Caco-2 (cell line): ENCODE measurements at regions not wholly inside any gene's neighbourhood (a gene's known extent, or its start where the extent isn't known, plus 50 kb on each side); places are given as distances from the start of the nearest gene placed in this dataset.

Source experiments
- BruUV-seq: library from RNA; stranded (reverse); fragments of 400-500 nt; replicated peaks from 2 replicates; lab custom pipeline; 2021; lab: Mats Ljungman, UMichigan
- CTCF ChIA-PET: fragments of 300-600 bp; sonication (Branson Sonifier 250); formaldehyde crosslinking; loops from one replicate; lab custom pipeline; 2022; ENCODE audit warnings: antibody characterized with exemption; lab: Charles Lee
- POLR2A ChIA-PET: fragments of 300-600 bp; sonication (Branson Sonifier 250); formaldehyde crosslinking; loops from one replicate; lab custom pipeline; 2022; ENCODE audit warnings: antibody characterized with exemption; lab: Charles Lee
- DNase-seq, 2 experiments: peaks; one replicate each; pipeline versions ENCODE4 v3.0.0 to v3.0.0-alpha.2; 2020 to 2022
- H3K27me3 ChIP-seq: replicated peaks from 2 replicates; pipeline ENCODE4 v1.6.0; 2011; ENCODE audit warnings: low read length; ENCODE audit not compliant: control insufficient read depth, insufficient read depth
- H3K36me3 ChIP-seq: 2 replicates; pipeline ENCODE4 v1.5.1; 2011; ENCODE audit warnings: low read length; ENCODE audit not compliant: control insufficient read depth, insufficient read depth
- H3K4me1 ChIP-seq: fragments of 250-450 bp; sonication (Bioruptor Pico); 2 replicates; pipeline ENCODE4 v1.5.1; 2020; ENCODE audit warnings: mild to moderate bottlenecking
- H3K4me3 ChIP-seq: 2 replicates; pipeline ENCODE4 v1.5.1; 2011; ENCODE audit warnings: low read depth, mild to moderate bottlenecking, control low read depth, low read length
- H3K9me3 ChIP-seq: fragments of 250-450 bp; sonication (Bioruptor Pico); 2 replicates; pipeline ENCODE4 v1.5.1; 2020; ENCODE audit warnings: mild to moderate bottlenecking, moderate library complexity
- H3K27ac Mint-ChIP-seq: one replicate; pipeline ENCODE4 v1.8.0; 2022; ENCODE audit warnings: mixed read lengths; ENCODE audit not compliant: unreplicated experiment
- H3K27me3 Mint-ChIP-seq: one replicate; pipeline ENCODE4 v1.8.0; 2022; ENCODE audit warnings: mixed read lengths; ENCODE audit not compliant: insufficient read depth, unreplicated experiment
- H3K36me3 Mint-ChIP-seq: one replicate; pipeline ENCODE4 v1.8.0; 2022; ENCODE audit warnings: mild to moderate bottlenecking, mixed read lengths; ENCODE audit not compliant: insufficient read depth, unreplicated experiment
- H3K4me1 Mint-ChIP-seq: one replicate; pipeline ENCODE4 v1.8.0; 2022; ENCODE audit warnings: low read depth, mixed read lengths; ENCODE audit not compliant: unreplicated experiment
- H3K4me3 Mint-ChIP-seq: one replicate; pipeline ENCODE4 v1.8.0; 2022; ENCODE audit warnings: mild to moderate bottlenecking, moderate library complexity, mixed read lengths; ENCODE audit not compliant: unreplicated experiment
- H3K9me3 Mint-ChIP-seq: one replicate; pipeline ENCODE4 v1.8.0; 2022; ENCODE audit warnings: mixed read lengths; ENCODE audit not compliant: unreplicated experiment
- intact Hi-C: fragments of 100-400 bp; cut with micrococcal nuclease; formaldehyde crosslinking; loops from one replicate; pipeline ENCODE4 v1.10.0; 2022; ENCODE audit not compliant: unreplicated experiment
- TF ChIP-seq, protein P1 (sequence below), 2 experiments: fragments of 200-600 bp in 1 of 2; IDR thresholded peaks; 1 replicate in 1 of 2; 2 replicates in 1 of 2; pipeline versions ENCODE4 v1.5.1 to v1.8.0; 2011 to 2022; ENCODE audit warnings: antibody characterized with exemption in 1 of 2, control low read depth in 1 of 2, inconsistent platforms in 1 of 2, low read depth in 1 of 2, low read length in 1 of 2, mild to moderate bottlenecking in 1 of 2, moderate library complexity in 1 of 2; ENCODE audit not compliant: insufficient read depth in 1 of 2, severe bottlenecking in 1 of 2, unreplicated experiment in 1 of 2

DNA sequence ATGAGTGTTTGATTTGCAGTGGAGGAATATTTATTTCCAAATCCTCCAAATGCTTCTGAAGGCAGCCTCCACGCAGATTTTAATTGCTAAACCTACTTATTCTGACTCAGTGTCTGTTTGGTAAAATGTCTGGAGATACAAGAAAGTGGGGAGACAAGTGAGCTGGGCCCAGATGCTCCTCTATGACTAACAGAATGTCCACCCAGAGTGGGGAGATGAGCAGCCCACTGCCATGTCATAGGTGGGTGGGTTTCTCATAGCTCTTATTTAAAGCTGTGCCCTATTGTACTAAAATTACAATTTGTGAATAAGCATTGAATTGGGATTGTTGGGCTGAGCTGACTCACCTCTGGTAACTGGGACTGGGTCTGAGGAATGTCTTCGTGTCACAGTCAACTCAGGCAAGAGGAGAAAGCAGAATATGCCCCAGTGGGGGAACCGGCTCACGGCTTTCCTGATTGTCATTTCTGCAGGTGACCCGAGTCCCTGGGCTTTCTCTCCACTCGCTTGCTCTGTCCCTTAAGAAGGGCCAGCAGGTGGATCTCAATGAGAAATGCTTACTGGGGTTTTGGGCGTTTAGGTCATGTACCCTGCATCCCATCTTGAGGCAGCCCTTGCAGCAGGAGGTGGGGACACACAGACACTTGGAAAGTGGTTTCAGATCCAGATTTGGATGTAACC lies 116.3 kb upstream of the SPRED2 start:
- Histone ChIP-seq H3K4me1 (peaks cover 5% of the 10 kb centered on the region; the same call in 1 of the 2 replicates), H3K27me3 (no peaks in the 10 kb centered on the region), H3K9me3 (no peaks in the 10 kb centered on the region), H3K4me3 (no peak overlapping the region), H3K36me3 (no peaks in the 10 kb centered on the region)
- Mint-ChIP-seq H3K27ac (no peak overlapping the region), H3K36me3 (no peaks in the 10 kb centered on the region), H3K9me3 (no peaks in the 10 kb centered on the region), H3K4me3 (no peak overlapping the region), H3K4me1 (peaks cover 13% of the 10 kb centered on the region), H3K27me3 (peaks cover 2% of the 10 kb centered on the region)
- DNase-seq: no peak
- no TSS peak for BruUV-seq
- intact Hi-C loops: no loop called here
- CTCF ChIA-PET: interaction anchor here (1.5 kb wide), 1 partner anchor 21 kb away, joined by 4 read pairs; no protein-coding TSS in a partner anchor
- POLR2A ChIA-PET: no interaction called here
- TF ChIP-seq, protein P1, sequence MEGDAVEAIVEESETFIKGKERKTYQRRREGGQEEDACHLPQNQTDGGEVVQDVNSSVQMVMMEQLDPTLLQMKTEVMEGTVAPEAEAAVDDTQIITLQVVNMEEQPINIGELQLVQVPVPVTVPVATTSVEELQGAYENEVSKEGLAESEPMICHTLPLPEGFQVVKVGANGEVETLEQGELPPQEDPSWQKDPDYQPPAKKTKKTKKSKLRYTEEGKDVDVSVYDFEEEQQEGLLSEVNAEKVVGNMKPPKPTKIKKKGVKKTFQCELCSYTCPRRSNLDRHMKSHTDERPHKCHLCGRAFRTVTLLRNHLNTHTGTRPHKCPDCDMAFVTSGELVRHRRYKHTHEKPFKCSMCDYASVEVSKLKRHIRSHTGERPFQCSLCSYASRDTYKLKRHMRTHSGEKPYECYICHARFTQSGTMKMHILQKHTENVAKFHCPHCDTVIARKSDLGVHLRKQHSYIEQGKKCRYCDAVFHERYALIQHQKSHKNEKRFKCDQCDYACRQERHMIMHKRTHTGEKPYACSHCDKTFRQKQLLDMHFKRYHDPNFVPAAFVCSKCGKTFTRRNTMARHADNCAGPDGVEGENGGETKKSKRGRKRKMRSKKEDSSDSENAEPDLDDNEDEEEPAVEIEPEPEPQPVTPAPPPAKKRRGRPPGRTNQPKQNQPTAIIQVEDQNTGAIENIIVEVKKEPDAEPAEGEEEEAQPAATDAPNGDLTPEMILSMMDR (IDR thresholded peaks at IDR 0.05; ENCODE audit: insufficient read depth in 1 of 2, low read depth in 1 of 2, low read length in 1 of 2, severe bottlenecking in 1 of 2, unreplicated experiment in 1 of 2): no peak

GRCh38 chr2:65548064-65548463 lies 115.7 kb upstream of the SPRED2 start:
- Mint-ChIP-seq H3K27ac (no peak overlapping the region), H3K9me3 (no peaks in the 10 kb centered on the region), H3K27me3 (no peaks in the 10 kb centered on the region), H3K4me3 (no peak overlapping the region), H3K36me3 (no peaks in the 10 kb centered on the region), H3K4me1 (peaks cover 13% of the 10 kb centered on the region)
- intact Hi-C loops: no loop called here
- BruUV-seq: no TSS peak
- ChIA-PET POLR2A (no interaction called here), CTCF (interaction anchor here (1.5 kb wide), 1 partner anchor 20 kb away, joined by 4 read pairs; no protein-coding TSS in a partner anchor)
- TF ChIP-seq, protein P1 (IDR thresholded peaks at IDR 0.05; ENCODE audit: insufficient read depth in 1 of 2, low read depth in 1 of 2, low read length in 1 of 2, severe bottlenecking in 1 of 2, unreplicated experiment in 1 of 2): no peak
- no peak for DNase-seq
- H3K36me3 ChIP-seq: no peaks in the 10 kb centered on the region
- peaks cover 3% of the 10 kb centered on the region; the same call in 1 of the 2 replicates for H3K4me1 ChIP-seq
- H3K9me3 ChIP-seq: no peaks in the 10 kb centered on the region
- no peak overlapping the region for H3K4me3 ChIP-seq
- H3K27me3 ChIP-seq: no peaks in the 10 kb centered on the region

- Histone ChIP-seq H3K36me3 (no peaks in the 10 kb centered on the region), H3K9me3 (no peaks in the 10 kb centered on the region), H3K27me3 (no peaks in the 10 kb centered on the region), H3K4me3 (no peak overlapping the region), H3K4me1 (no peaks in the 10 kb centered on the region)
- Mint-ChIP-seq H3K4me3 (no peak overlapping the region), H3K9me3 (no peaks in the 10 kb centered on the region), H3K27me3 (no peaks in the 10 kb centered on the region), H3K36me3 (no peaks in the 10 kb centered on the region), H3K27ac (peak overlapping the region; percentile 22), H3K4me1 (peaks cover 13% of the 10 kb centered on the region)
- no peak for DNase-seq
- TF ChIP-seq, protein P1 (IDR thresholded peaks at IDR 0.05; ENCODE audit: insufficient read depth in 1 of 2, low read depth in 1 of 2, low read length in 1 of 2, severe bottlenecking in 1 of 2, unreplicated experiment in 1 of 2): no peak
- CTCF ChIA-PET: no interaction called here
- POLR2A ChIA-PET: no interaction called here
- intact Hi-C loops: no loop called here
- no TSS peak for BruUV-seq
Measured at GRCh38 chr2:65545837-65546805, 113.7 kb upstream of the SPRED2 start.
